CD4-positive, alpha-beta T cell treated with Interleukin-4 for 4 hours (primary cell): ENCODE measurements at regions not wholly inside any gene's neighbourhood (a gene's known extent, or its start where the extent isn't known, plus 50 kb on each side); places are given as distances from the start of the nearest gene placed in this dataset.
"Not testable (repeated sequence)": the region's sequence is repeated elsewhere in the genome, so short reads cannot be mapped to it uniquely, and the experiment has no call there.

Experiments
- DNase-seq: peaks from one replicate; pipeline ENCODE4 v3.0.0-alpha.2; 2020

GRCh38 chr5:127216143-127216542 is 74.5 kb upstream of the MEGF10 start:
- no peak for DNase-seq

- no peak for DNase-seq
These were observed 73.5 kb upstream of the MEGF10 start for GRCh38 chr5:127216898-127217675.

- not testable (repeated sequence) for DNase-seq
These were observed 68.7 kb upstream of the MEGF10 start for GRCh38 chr5:127221936-127222335.

GRCh38 chr5:127222571-127223156 is 67.9 kb upstream of the MEGF10 start:
- not testable (repeated sequence) for DNase-seq

- no peak for DNase-seq
These were observed 67.2 kb upstream of the MEGF10 start for GRCh38 chr5:127223256-127223974.

- no peak for DNase-seq
These were observed 62.7 kb upstream of the MEGF10 start for GRCh38 chr5:127227881-127228280.

- no peak for DNase-seq
These were observed 61.9 kb upstream of the MEGF10 start for GRCh38 chr5:127228540-127229184.

- DNase-seq, result peak; percentile 47
These were observed 61.3 kb upstream of the MEGF10 start for GRCh38 chr5:127229185-127229889.

GRCh38 chr5:127231118-127231517 is 59.5 kb upstream of the MEGF10 start:
- no peak for DNase-seq

- no peak for DNase-seq
These were observed 57.0 kb upstream of the MEGF10 start for GRCh38 chr5:127233590-127233989.

GRCh38 chr5:127235136-127235535 is 55.5 kb upstream of the MEGF10 start:
- no peak for DNase-seq

GRCh38 chr5:127236254-127236653 is 54.3 kb upstream of the MEGF10 start:
- DNase-seq, result no peak
